B cell (primary cell): ENCODE measurements at regions not wholly inside any gene's neighbourhood (a gene's known extent, or its start where the extent isn't known, plus 50 kb on each side); places are given as distances from the start of the nearest gene placed in this dataset.

Source experiments
- EZH2 ChIP-seq: IDR thresholded peaks from 2 replicates; pipeline ENCODE4 v1.6.1; 2012; ENCODE audit warnings: borderline replicate concordance, low read depth, mild to moderate bottlenecking, moderate library complexity, low read length; ENCODE audit not compliant: insufficient read depth, poor library complexity, severe bottlenecking
- TF ChIP-seq, protein P1 (sequence below): fragments of 200-600 bp; IDR thresholded peaks from one replicate; pipeline ENCODE4 v1.8.0; 2022; ENCODE audit warnings: antibody characterized with exemption, mild to moderate bottlenecking

DNA sequence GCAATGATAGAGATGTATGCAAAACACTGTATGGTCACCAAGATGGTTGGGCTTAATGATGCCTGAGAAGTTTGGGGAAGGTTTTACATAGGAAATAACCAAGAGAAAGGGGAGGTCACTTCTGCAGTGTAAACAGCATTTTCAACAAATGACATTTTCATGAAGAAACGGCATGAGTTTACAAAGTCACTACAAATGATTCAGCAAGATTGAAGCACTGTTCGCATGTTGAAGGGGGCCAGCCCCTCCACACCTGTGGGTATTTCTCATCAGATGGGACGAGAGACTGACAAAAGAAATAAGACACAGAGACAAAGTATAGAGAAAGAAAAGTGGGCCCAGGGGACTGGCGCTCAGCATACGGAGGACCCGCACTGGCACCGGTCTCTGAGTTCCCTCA lies 234.1 kb upstream of the POGK start:
- TF ChIP-seq, protein P1, sequence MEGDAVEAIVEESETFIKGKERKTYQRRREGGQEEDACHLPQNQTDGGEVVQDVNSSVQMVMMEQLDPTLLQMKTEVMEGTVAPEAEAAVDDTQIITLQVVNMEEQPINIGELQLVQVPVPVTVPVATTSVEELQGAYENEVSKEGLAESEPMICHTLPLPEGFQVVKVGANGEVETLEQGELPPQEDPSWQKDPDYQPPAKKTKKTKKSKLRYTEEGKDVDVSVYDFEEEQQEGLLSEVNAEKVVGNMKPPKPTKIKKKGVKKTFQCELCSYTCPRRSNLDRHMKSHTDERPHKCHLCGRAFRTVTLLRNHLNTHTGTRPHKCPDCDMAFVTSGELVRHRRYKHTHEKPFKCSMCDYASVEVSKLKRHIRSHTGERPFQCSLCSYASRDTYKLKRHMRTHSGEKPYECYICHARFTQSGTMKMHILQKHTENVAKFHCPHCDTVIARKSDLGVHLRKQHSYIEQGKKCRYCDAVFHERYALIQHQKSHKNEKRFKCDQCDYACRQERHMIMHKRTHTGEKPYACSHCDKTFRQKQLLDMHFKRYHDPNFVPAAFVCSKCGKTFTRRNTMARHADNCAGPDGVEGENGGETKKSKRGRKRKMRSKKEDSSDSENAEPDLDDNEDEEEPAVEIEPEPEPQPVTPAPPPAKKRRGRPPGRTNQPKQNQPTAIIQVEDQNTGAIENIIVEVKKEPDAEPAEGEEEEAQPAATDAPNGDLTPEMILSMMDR = no peak
- no peak for TF ChIP-seq EZH2
